H1 (cell line): ENCODE measurements at regions not wholly inside any gene's neighbourhood (a gene's known extent, or its start where the extent isn't known, plus 50 kb on each side); places are given as distances from the start of the nearest gene placed in this dataset.

Experiments used
- CTCF ChIA-PET: fragments of 300-600 bp; sonication (Branson Sonifier 250); formaldehyde crosslinking; loops from one replicate; lab custom pipeline; 2021; ENCODE audit not compliant: partially characterized antibody; lab: Charles Lee
- POLR2A ChIA-PET: fragments of 300-600 bp; sonication (Branson Sonifier 250); formaldehyde crosslinking; loops from one replicate; lab custom pipeline; 2021; ENCODE audit warnings: inconsistent platforms; ENCODE audit not compliant: partially characterized antibody; lab: Charles Lee
- DNase-seq, 2 experiments: peaks; one replicate each; pipeline versions ENCODE4 v3.0.0 to v3.0.0-alpha.2; 2010 to 2022; ENCODE audit warnings: low spot score in 2 of 2, low read depth in 1 of 2, mixed read lengths in 1 of 2
- FAIRE-seq: peaks from 2 replicates; lab custom pipeline; 2011; peaks lifted over from hg19 to GRCh38; lab: Jason Lieb, UNC
- H2AFZ ChIP-seq: 2 replicates; pipeline ENCODE4 v1.8.1; 2012; ENCODE audit warnings: low read length, inconsistent platforms
- H2AK5ac ChIP-seq: 2 replicates; pipeline ENCODE4 v1.6.1; 2013; ENCODE audit warnings: low read depth, low read length
- H2BK120ac ChIP-seq: replicated peaks from 2 replicates; pipeline ENCODE3; 2013; ENCODE audit warnings: low read depth, low read length, inconsistent platforms
- H2BK12ac ChIP-seq: 2 replicates; pipeline ENCODE4 v1.6.1; 2013; ENCODE audit warnings: low read depth, low read length
- H2BK15ac ChIP-seq: 2 replicates; pipeline ENCODE4 v1.6.1; 2013; ENCODE audit warnings: low read length
- H2BK20ac ChIP-seq: 2 replicates; pipeline ENCODE4 v1.6.1; 2013; ENCODE audit warnings: low read length
- H2BK5ac ChIP-seq: 2 replicates; pipeline ENCODE4 v1.6.1; 2013; ENCODE audit warnings: low read depth, low read length
- H3K14ac ChIP-seq: 2 replicates; pipeline ENCODE4 v1.6.1; 2013; ENCODE audit warnings: inconsistent platforms; ENCODE audit not compliant: insufficient read length
- H3K18ac ChIP-seq: 2 replicates; pipeline ENCODE4 v1.6.1; 2013; ENCODE audit warnings: low read length; ENCODE audit errors: extremely low read depth
- H3K23ac ChIP-seq: 2 replicates; pipeline ENCODE4 v1.6.1; 2013; ENCODE audit warnings: inconsistent platforms; ENCODE audit not compliant: insufficient read length
- H3K23me2 ChIP-seq: 2 replicates; pipeline ENCODE4 v1.6.1; 2013; ENCODE audit warnings: low read depth, low read length
- H3K27ac ChIP-seq: 2 replicates; pipeline ENCODE4 v1.6.1; 2011; ENCODE audit warnings: low read depth, low read length, inconsistent platforms
- H3K27me3 ChIP-seq, 4 experiments: replicated peaks in 1 of 4; 1 replicate in 1 of 4; 2 replicates in 3 of 4; pipeline versions ENCODE4 v1.6.1 to v1.8.1; 2011 to 2013; ENCODE audit warnings: low read length in 3 of 4, mild to moderate bottlenecking in 3 of 4, inconsistent platforms in 2 of 4, mixed read lengths in 2 of 4, moderate library complexity in 1 of 4; ENCODE audit not compliant: control insufficient read depth in 3 of 4, insufficient read depth in 3 of 4; ENCODE audit errors: extremely low read depth in 1 of 4
- H3K36me3 ChIP-seq, 4 experiments: 2 replicates each; pipeline versions ENCODE4 v1.6.1 to v1.8.1; 2011 to 2013; ENCODE audit warnings: mild to moderate bottlenecking in 4 of 4, low read length in 3 of 4, moderate library complexity in 2 of 4, control low read depth in 1 of 4, inconsistent platforms in 1 of 4; ENCODE audit not compliant: insufficient read depth in 4 of 4, control insufficient read depth in 2 of 4
- H3K4ac ChIP-seq: replicated peaks from 2 replicates; pipeline ENCODE3; 2013; ENCODE audit warnings: low read length, low read depth, mixed read lengths, inconsistent platforms; ENCODE audit not compliant: insufficient read length
- H3K4me1 ChIP-seq, 4 experiments: replicated peaks in 1 of 4; 1 replicate in 1 of 4; 2 replicates in 3 of 4; pipeline versions ENCODE4 v1.6.1 to v1.8.1; 2011 to 2013; ENCODE audit warnings: low read length in 3 of 4, inconsistent platforms in 2 of 4, mixed read lengths in 1 of 4; ENCODE audit not compliant: insufficient read depth in 4 of 4, control insufficient read depth in 3 of 4
- H3K4me2 ChIP-seq, 2 experiments: 2 replicates each; pipeline versions ENCODE4 v1.6.1 to v1.8.1; 2011 to 2013; ENCODE audit warnings: low read depth in 2 of 2, low read length in 2 of 2, control low read depth in 1 of 2, inconsistent platforms in 1 of 2, mild to moderate bottlenecking in 1 of 2; ENCODE audit not compliant: insufficient read depth in 1 of 2
- H3K4me3 ChIP-seq, 4 experiments: fragments of 200-600, 300-600 bp in 1 of 4; sonication (generic), shearing (Covaris generic), sonication (Bioruptor Twin) in 1 of 4; 2 replicates each; pipeline versions ENCODE4 v1.5.1 to v1.8.1; 2011 to 2016; ENCODE audit warnings: low read length in 4 of 4, low read depth in 3 of 4, control low read depth in 2 of 4, inconsistent platforms in 2 of 4, mild to moderate bottlenecking in 2 of 4, mixed read lengths in 1 of 4, moderate library complexity in 1 of 4; ENCODE audit not compliant: insufficient read depth in 2 of 4; ENCODE audit errors: extremely low read depth in 1 of 4
- H3K56ac ChIP-seq: replicated peaks from 2 replicates; pipeline ENCODE3; 2013; ENCODE audit warnings: low read depth, mild to moderate bottlenecking, mixed read lengths, low read length, inconsistent platforms; ENCODE audit not compliant: insufficient read length
- H3K79me1 ChIP-seq: 2 replicates; pipeline ENCODE4 v1.6.1; 2013; ENCODE audit warnings: low read depth, low read length, control low read depth
- H3K79me2 ChIP-seq, 2 experiments: 2 replicates each; pipeline versions ENCODE4 v1.6.1 to v1.8.1; 2012 to 2013; ENCODE audit warnings: low read length in 2 of 2, mild to moderate bottlenecking in 2 of 2, inconsistent platforms in 1 of 2; ENCODE audit not compliant: insufficient read depth in 2 of 2, control insufficient read depth in 1 of 2
- H3K9ac ChIP-seq, 4 experiments: replicated peaks in 1 of 4; 1 replicate in 1 of 4; 2 replicates in 3 of 4; pipeline versions ENCODE4 v1.6.1 to v1.8.1; 2011 to 2013; ENCODE audit warnings: low read depth in 3 of 4, low read length in 3 of 4, control low read depth in 2 of 4, mild to moderate bottlenecking in 2 of 4, moderate library complexity in 2 of 4, inconsistent platforms in 1 of 4; ENCODE audit errors: extremely low read depth in 1 of 4
- H3K9me3 ChIP-seq, 2 experiments: 2 replicates each; pipeline versions ENCODE4 v1.6.1 to v1.8.1; 2012 to 2013; ENCODE audit warnings: mild to moderate bottlenecking in 2 of 2, moderate library complexity in 2 of 2, control low read depth in 1 of 2, inconsistent platforms in 1 of 2, low read depth in 1 of 2, low read length in 1 of 2, mixed read lengths in 1 of 2; ENCODE audit not compliant: insufficient read depth in 2 of 2
- H4K20me1 ChIP-seq, 2 experiments: replicated peaks in 1 of 2; 2 replicates each; pipeline versions ENCODE3 to v1.8.1; 2011 to 2013; ENCODE audit warnings: inconsistent platforms in 2 of 2, low read length in 2 of 2, mild to moderate bottlenecking in 1 of 2; ENCODE audit not compliant: insufficient read depth in 2 of 2, control insufficient read depth in 1 of 2
- H4K5ac ChIP-seq: 2 replicates; pipeline ENCODE4 v1.6.1; 2013; ENCODE audit warnings: low read length, low read depth, mixed read lengths, inconsistent platforms; ENCODE audit not compliant: insufficient read length
- H4K8ac ChIP-seq: 2 replicates; pipeline ENCODE4 v1.8.0; 2013; ENCODE audit warnings: mild to moderate bottlenecking, moderate library complexity, low read length, inconsistent platforms; ENCODE audit not compliant: insufficient read depth; ENCODE audit errors: extremely low read depth
- H4K91ac ChIP-seq: replicated peaks from 2 replicates; pipeline ENCODE3; 2013; ENCODE audit warnings: low read length, mixed read lengths, inconsistent platforms; ENCODE audit not compliant: insufficient read length
- ATF2 ChIP-seq: IDR thresholded peaks from 2 replicates; pipeline ENCODE4 v1.6.1; 2012; ENCODE audit warnings: low read length, inconsistent platforms
- E2F6 ChIP-seq: IDR thresholded peaks from 2 replicates; pipeline ENCODE4 v1.6.1; 2012; ENCODE audit warnings: inconsistent platforms
- JUN ChIP-seq: IDR thresholded peaks from 2 replicates; pipeline ENCODE4 v1.6.1; 2011; ENCODE audit warnings: low read depth, mild to moderate bottlenecking, improper control_type of control experiment, low read length
- RFX5 ChIP-seq: IDR thresholded peaks from 2 replicates; pipeline ENCODE4 v1.6.1; 2011; ENCODE audit warnings: low read depth, low read length, improper control_type of control experiment, borderline replicate concordance
- SIX5 ChIP-seq: IDR thresholded peaks from 2 replicates; pipeline ENCODE4 v1.6.1; 2011; ENCODE audit warnings: mild to moderate bottlenecking, low read depth, low read length
- WGBS, 2 experiments: shearing (Covaris generic) in 1 of 2; methylation state at CpG; one replicate each; pipeline versions ENCODE4 v1.1.6 to v1.1.7; 2013 to 2015; ENCODE audit warnings: low lambda C conversion rate in 2 of 2, mixed read lengths in 2 of 2, inconsistent platforms in 1 of 2, low coverage in 1 of 2, missing lambda C conversion rate in 1 of 2; ENCODE audit not compliant: insufficient replicate concordance in 2 of 2, insufficient coverage in 1 of 2, insufficient read length in 1 of 2; ENCODE audit errors: extremely low coverage in 1 of 2, missing lambda C conversion rate in 1 of 2; 5-methylcytosine and 5-hydroxymethylcytosine counted together

DNA sequence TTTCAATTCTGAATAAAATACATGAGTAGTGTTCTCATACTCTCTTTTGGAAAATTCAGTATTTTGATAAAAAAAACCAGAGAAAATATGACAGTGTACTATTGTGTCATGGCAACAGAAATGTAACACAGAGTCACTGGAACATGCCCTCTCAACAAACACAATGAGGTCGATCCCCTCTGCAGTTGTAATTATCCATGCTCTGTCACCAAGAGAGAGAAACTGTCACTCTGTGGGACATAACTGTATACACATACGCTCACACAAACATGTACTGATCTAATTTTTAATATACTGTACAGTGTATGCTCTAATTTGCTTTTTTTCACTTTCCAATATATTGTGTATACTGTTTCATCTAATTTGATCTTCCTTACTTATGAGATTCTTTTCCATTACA lies 1136.8 kb upstream of the TENM3 start:
- no peak for TF ChIP-seq ATF2
- TF ChIP-seq E2F6: no peak
- no peak for TF ChIP-seq SIX5
- no peak for TF ChIP-seq RFX5
- TF ChIP-seq JUN: no peak
- H3K4ac ChIP-seq: no peak overlapping the region
- H4K20me1 ChIP-seq: no peaks in the 10 kb centered on the region
- H3K4me1 ChIP-seq: no peaks in the 10 kb centered on the region
- H2BK20ac ChIP-seq: no peak overlapping the region
- ChIA-PET POLR2A (no interaction called here), CTCF (no interaction called here)
- H3K79me1 ChIP-seq: no peaks in the 10 kb centered on the region
- WGBS, 2 experiments: 90% methylated on average over 2 of the region's 2 CpGs; no CpG with 5 or more reads in 1 of the 2 experiments
- no peak overlapping the region for H2BK120ac ChIP-seq
- DNase-seq: no peak
- no peak overlapping the region for H3K9ac ChIP-seq
- no peaks in the 10 kb centered on the region for H3K27me3 ChIP-seq
- no peak overlapping the region for H3K18ac ChIP-seq
- H3K56ac ChIP-seq: no peak overlapping the region
- H4K8ac ChIP-seq: no peak overlapping the region
- H3K23ac ChIP-seq: no peak overlapping the region
- no peak overlapping the region for H4K91ac ChIP-seq
- no peaks in the 10 kb centered on the region for H3K36me3 ChIP-seq
- no peak overlapping the region for H2BK5ac ChIP-seq
- no peak for FAIRE-seq
- no peak overlapping the region for H2AFZ ChIP-seq
- no peak overlapping the region for H3K4me3 ChIP-seq
- H3K27ac ChIP-seq: no peak overlapping the region
- H3K14ac ChIP-seq: no peak overlapping the region
- H3K9me3 ChIP-seq: no peaks in the 10 kb centered on the region
- no peak overlapping the region for H3K4me2 ChIP-seq
- H3K23me2 ChIP-seq: no peaks in the 10 kb centered on the region
- no peak overlapping the region for H4K5ac ChIP-seq
- no peak overlapping the region for H2BK12ac ChIP-seq
- H2BK15ac ChIP-seq: no peak overlapping the region
- no peaks in the 10 kb centered on the region for H3K79me2 ChIP-seq
- no peak overlapping the region for H2AK5ac ChIP-seq
